A673 (cell line): ENCODE measurements at regions not wholly inside any gene's neighbourhood (a gene's known extent, or its start where the extent isn't known, plus 50 kb on each side); places are given as distances from the start of the nearest gene placed in this dataset.

Source experiments
- CTCF ChIP-seq: fragments of 300-800, 200-600 bp; sonication (generic); conservative IDR thresholded peaks from 2 replicates; pipeline ENCODE4 v1.5.1; 2017; ENCODE audit warnings: low read depth, mild to moderate bottlenecking, antibody characterized with exemption, low read length, moderate library complexity, mixed read lengths
- EZH2 ChIP-seq: fragments of 200-600 bp; sonication (generic); IDR thresholded peaks from 2 replicates; pipeline ENCODE4 v1.6.1; 2017; ENCODE audit warnings: borderline replicate concordance, low read depth, mild to moderate bottlenecking, mixed read lengths, antibody characterized with exemption, low read length; ENCODE audit not compliant: poor library complexity, severe bottlenecking

- TF ChIP-seq CTCF (no peak), EZH2 (no peak)
Measured at GRCh38 chr16:59527206-59527997, 793.3 kb upstream of the GOT2 start.
